A673 (cell line): ENCODE measurements at regions not wholly inside any gene's neighbourhood (a gene's known extent, or its start where the extent isn't known, plus 50 kb on each side); places are given as distances from the start of the nearest gene placed in this dataset.

ENCODE experiments used
- CTCF ChIP-seq: fragments of 300-800, 200-600 bp; sonication (generic); conservative IDR thresholded peaks from 2 replicates; pipeline ENCODE4 v1.5.1; 2017; ENCODE audit warnings: low read depth, mild to moderate bottlenecking, antibody characterized with exemption, low read length, moderate library complexity, mixed read lengths
- EZH2 ChIP-seq: fragments of 200-600 bp; sonication (generic); IDR thresholded peaks from 2 replicates; pipeline ENCODE4 v1.6.1; 2017; ENCODE audit warnings: borderline replicate concordance, low read depth, mild to moderate bottlenecking, mixed read lengths, antibody characterized with exemption, low read length; ENCODE audit not compliant: poor library complexity, severe bottlenecking

- TF ChIP-seq CTCF (no peak), EZH2 (no peak)
Measured at GRCh38 chr13:47049276-47049989, 152.6 kb upstream of the HTR2A start.
